ENCODE measurements at regions not wholly inside any gene's neighbourhood (a gene's known extent, or its start where the extent isn't known, plus 50 kb on each side); places are given as distances from the start of the nearest gene placed in this dataset.

DNA sequence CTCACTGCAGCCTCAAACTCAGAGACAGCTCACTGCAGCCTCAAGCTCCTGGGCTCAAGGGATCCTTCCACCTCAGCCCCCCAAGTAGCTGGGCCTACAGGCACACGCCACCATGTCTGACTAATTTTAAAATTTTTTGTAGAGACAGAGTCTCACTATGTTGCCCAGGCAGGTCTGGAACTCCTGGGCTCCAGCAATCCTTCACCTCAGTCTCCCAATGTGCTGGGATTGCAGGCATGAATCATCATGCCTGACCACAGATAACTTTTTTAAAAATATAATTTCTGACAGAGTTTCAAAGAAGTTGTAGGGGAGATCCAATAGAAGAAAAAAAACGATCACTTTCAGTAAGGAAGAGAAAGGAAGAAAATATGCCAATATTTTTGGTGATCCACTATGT is 189.7 kb upstream of the CDKN3 start:
- no peak for TF ChIP-seq CTCF (IDR thresholded peaks at IDR 0.05)
- TF ChIP-seq POLR2A (IDR thresholded peaks at IDR 0.05): no peak

Data from right lobe of liver (tissue), 4 donors.